Vagina (tissue), 2 donors: ENCODE measurements at regions not wholly inside any gene's neighbourhood (a gene's known extent, or its start where the extent isn't known, plus 50 kb on each side); places are given as distances from the start of the nearest gene placed in this dataset.

Experiments
- DNase-seq, 2 donors: peaks; one replicate each; pipeline ENCODE4 v3.0.0-alpha.2; 2017; ENCODE audit errors: extremely low spot score in 2 of 2
- H3K27ac ChIP-seq: fragments of 200-600 bp; sonication (generic); one replicate; pipeline ENCODE4 v1.5.1; 2019
- H3K27me3 ChIP-seq: fragments of 200-600 bp; sonication (generic); one replicate; pipeline ENCODE4 v1.5.1; 2019
- H3K36me3 ChIP-seq, 2 donors: fragments of 200-600 bp; sonication (generic); one replicate each; pipeline ENCODE4 v1.5.1; 2017 to 2019
- H3K4me1 ChIP-seq: fragments of 200-600 bp; sonication (generic); one replicate; pipeline ENCODE4 v1.5.1; 2019
- H3K4me3 ChIP-seq, 2 donors: fragments of 200-600 bp; sonication (generic); 1 replicate in 1 of 2; 2 replicates in 1 of 2; pipeline ENCODE4 v1.5.1; 2016 to 2019
- H3K9me3 ChIP-seq: fragments of 200-600 bp; sonication (generic); one replicate; pipeline ENCODE4 v1.5.1; 2019
- CTCF ChIP-seq, 3 experiments: fragments of 450-650 bp in 2 of 3; fragments of 200-600 bp in 1 of 3; sonication (generic) in 1 of 3; IDR thresholded peaks; one replicate each; pipeline ENCODE4 v1.5.1; 2017 to 2019; ENCODE audit warnings: antibody characterized with exemption in 3 of 3, mild to moderate bottlenecking in 2 of 3, moderate library complexity in 2 of 3
- POLR2A ChIP-seq, 2 donors: fragments of 450-650 bp; IDR thresholded peaks; one replicate each; pipeline ENCODE4 v1.6.1; 2017; ENCODE audit warnings: antibody characterized with exemption in 2 of 2, mild to moderate bottlenecking in 2 of 2, moderate library complexity in 2 of 2
- POLR2AphosphoS5 ChIP-seq, 2 donors: sonication (generic); formaldehyde crosslinking; IDR thresholded peaks; one replicate each; pipeline ENCODE4 v1.9.0; 2017; ENCODE audit warnings: antibody characterized with exemption in 2 of 2, mild to moderate bottlenecking in 2 of 2, low read depth in 1 of 2; ENCODE audit not compliant: insufficient read depth in 1 of 2
- intact Hi-C: fragments of 100-400 bp; cut with DNase I; formaldehyde crosslinking; loops from one replicate; pipeline ENCODE4 v1.15.1; 2023

GRCh38 chr1:34474566-34474965 is 280.3 kb upstream of the GJB5 start:
- Histone ChIP-seq H3K27ac (no peak overlapping the region), H3K9me3 (no peaks in the 10 kb centered on the region), H3K4me3 (no peak overlapping the region), H3K36me3 (no peaks in the 10 kb centered on the region), H3K4me1 (no peaks in the 10 kb centered on the region), H3K27me3 (no peaks in the 10 kb centered on the region)
- DNase-seq = peak in 1 of 2 donors; percentile 6
- intact Hi-C loops = no loop called here
- TF ChIP-seq POLR2AphosphoS5 (IDR thresholded peaks at IDR 0.05; ENCODE audit: insufficient read depth in 1 of 2, low read depth in 1 of 2) (no peak), CTCF (IDR thresholded peaks at IDR 0.05) (no peak), POLR2A (IDR thresholded peaks at IDR 0.05) (no peak)

- H3K9me3 ChIP-seq = no peaks in the 10 kb centered on the region
- H3K36me3 ChIP-seq = no peaks in the 10 kb centered on the region
- DNase-seq = peak in 1 of 2 donors; percentile 10
- TF ChIP-seq CTCF (IDR thresholded peaks at IDR 0.05) (no peak), POLR2AphosphoS5 (IDR thresholded peaks at IDR 0.05; ENCODE audit: insufficient read depth in 1 of 2, low read depth in 1 of 2) (no peak), POLR2A (IDR thresholded peaks at IDR 0.05) (no peak)
- intact Hi-C loops = no loop called here
- no peak overlapping the region for H3K27ac ChIP-seq
- no peaks in the 10 kb centered on the region for H3K4me1 ChIP-seq
- H3K4me3 ChIP-seq = no peak overlapping the region
- H3K27me3 ChIP-seq = no peaks in the 10 kb centered on the region
Observed at GRCh38 chr1:34476371-34476770, 278.5 kb upstream of the GJB5 start.

GRCh38 chr1:34477632-34478141 is 277.2 kb upstream of the GJB5 start:
- intact Hi-C loops = no loop called here
- DNase-seq = no peak
- TF ChIP-seq POLR2A (IDR thresholded peaks at IDR 0.05) = no peak
- TF ChIP-seq POLR2AphosphoS5 (IDR thresholded peaks at IDR 0.05; ENCODE audit: insufficient read depth in 1 of 2, low read depth in 1 of 2) = no peak
- TF ChIP-seq CTCF (IDR thresholded peaks at IDR 0.05) = no peak
- H3K4me1 ChIP-seq = no peaks in the 10 kb centered on the region
- H3K9me3 ChIP-seq = no peaks in the 10 kb centered on the region
- no peaks in the 10 kb centered on the region for H3K36me3 ChIP-seq
- H3K4me3 ChIP-seq = no peak overlapping the region
- H3K27me3 ChIP-seq = no peaks in the 10 kb centered on the region
- H3K27ac ChIP-seq = no peak overlapping the region

GRCh38 chr1:34478515-34479076 is 276.3 kb upstream of the GJB5 start:
- no peak for TF ChIP-seq POLR2AphosphoS5 (IDR thresholded peaks at IDR 0.05; ENCODE audit: insufficient read depth in 1 of 2, low read depth in 1 of 2)
- no peak for TF ChIP-seq POLR2A (IDR thresholded peaks at IDR 0.05)
- TF ChIP-seq CTCF (IDR thresholded peaks at IDR 0.05) = no peak
- no peak overlapping the region for H3K4me3 ChIP-seq
- DNase-seq = peak in 1 of 2 donors; percentile 77
- H3K9me3 ChIP-seq = no peaks in the 10 kb centered on the region
- no peaks in the 10 kb centered on the region for H3K36me3 ChIP-seq
- H3K27ac ChIP-seq = no peak overlapping the region
- no peaks in the 10 kb centered on the region for H3K27me3 ChIP-seq
- intact Hi-C loops = no loop called here
- no peaks in the 10 kb centered on the region for H3K4me1 ChIP-seq

- TF ChIP-seq POLR2A (IDR thresholded peaks at IDR 0.05) = no peak
- TF ChIP-seq CTCF (IDR thresholded peaks at IDR 0.05) = no peak
- TF ChIP-seq POLR2AphosphoS5 (IDR thresholded peaks at IDR 0.05; ENCODE audit: insufficient read depth in 1 of 2, low read depth in 1 of 2) = no peak
- H3K27me3 ChIP-seq = no peaks in the 10 kb centered on the region
Observed at GRCh38 chr1:34479731-34480130, 275.1 kb upstream of the GJB5 start.

More at GRCh38 chr1:34479731-34480130, 275.1 kb upstream of the GJB5 start:
- peak in 1 of 2 donors; percentile 58 for DNase-seq
- intact Hi-C loops = no loop called here
- Histone ChIP-seq H3K4me3 (no peak overlapping the region), H3K4me1 (no peaks in the 10 kb centered on the region), H3K9me3 (no peaks in the 10 kb centered on the region), H3K36me3 (no peaks in the 10 kb centered on the region), H3K27ac (no peak overlapping the region)
